PC-9 (cell line): ENCODE measurements at regions not wholly inside any gene's neighbourhood (a gene's known extent, or its start where the extent isn't known, plus 50 kb on each side); places are given as distances from the start of the nearest gene placed in this dataset.

Source experiments
- BruUV-seq: library from RNA; stranded (reverse); fragments of 400-500 nt; replicated peaks from 2 replicates; lab custom pipeline; 2021; lab: Mats Ljungman, UMichigan
- CTCF ChIA-PET: fragments of 300-600 bp; sonication (Branson Sonifier 250); formaldehyde crosslinking; loops from one replicate; lab custom pipeline; 2022; ENCODE audit warnings: antibody characterized with exemption; lab: Charles Lee
- POLR2A ChIA-PET: fragments of 300-600 bp; sonication (Branson Sonifier 250); formaldehyde crosslinking; loops from one replicate; lab custom pipeline; 2022; ENCODE audit warnings: antibody characterized with exemption; ENCODE audit not compliant: unreplicated experiment; lab: Charles Lee
- DNase-seq, 2 experiments: peaks; one replicate each; pipeline versions ENCODE4 v3.0.0 to v3.0.0-alpha.2; 2015 to 2022; ENCODE audit warnings: mixed read lengths in 1 of 2
- H2AFZ ChIP-seq: fragments of 200-600 bp; sonication (generic); 2 replicates; pipeline ENCODE4 v1.8.1; 2017; ENCODE audit warnings: antibody characterized with exemption
- H3F3A ChIP-seq: fragments of 200-600 bp; sonication (generic); 2 replicates; pipeline ENCODE4 v1.8.1; 2017; ENCODE audit warnings: antibody characterized with exemption, mild to moderate bottlenecking, low read depth; ENCODE audit not compliant: insufficient read depth
- H3K27ac ChIP-seq: fragments of 200-600 bp; sonication (generic); 2 replicates; pipeline ENCODE4 v1.6.1; 2016; ENCODE audit warnings: mixed run types
- H3K27me3 ChIP-seq: fragments of 200-600 bp; sonication (generic); 2 replicates; pipeline ENCODE4 v1.6.1; 2016; ENCODE audit warnings: low read depth, mixed run types; ENCODE audit not compliant: insufficient read depth
- H3K36me3 ChIP-seq: fragments of 200-600 bp; sonication (generic); 2 replicates; pipeline ENCODE4 v1.6.1; 2016; ENCODE audit warnings: low read depth, mixed run types
- H3K4me1 ChIP-seq: fragments of 200-600 bp; sonication (generic); replicated peaks from 2 replicates; pipeline ENCODE4 v1.6.1; 2016; ENCODE audit warnings: mixed run types; ENCODE audit not compliant: insufficient read depth
- H3K4me2 ChIP-seq: fragments of 200-600 bp; sonication (generic); 2 replicates; pipeline ENCODE4 v1.6.1; 2017; ENCODE audit warnings: mixed run types
- H3K4me3 ChIP-seq: fragments of 200-600 bp; sonication (generic); 2 replicates; pipeline ENCODE4 v1.6.1; 2016; ENCODE audit warnings: mixed run types
- H3K79me2 ChIP-seq: fragments of 200-600 bp; sonication (generic); 2 replicates; pipeline ENCODE4 v1.6.1; 2017; ENCODE audit warnings: low read depth, mixed run types
- H3K9me2 ChIP-seq: fragments of 200-600 bp; sonication (generic); 2 replicates; pipeline ENCODE4 v1.8.1; 2017; ENCODE audit warnings: mild to moderate bottlenecking; ENCODE audit not compliant: insufficient read depth
- H3K9me3 ChIP-seq: fragments of 200-600 bp; sonication (generic); 2 replicates; pipeline ENCODE4 v1.8.1; 2016; ENCODE audit warnings: low read depth; ENCODE audit not compliant: insufficient read depth
- H4K20me1 ChIP-seq: fragments of 200-600 bp; sonication (generic); 2 replicates; pipeline ENCODE4 v1.8.1; 2017; ENCODE audit not compliant: insufficient read depth
- CTCF ChIP-seq: fragments of 200-600 bp; sonication (generic); conservative IDR thresholded peaks from 2 replicates; pipeline ENCODE4 v1.6.1; 2017; ENCODE audit warnings: mixed run types, antibody characterized with exemption, mild to moderate bottlenecking, moderate library complexity
- EZH2 ChIP-seq: fragments of 200-600 bp; sonication (generic); IDR thresholded peaks from 2 replicates; pipeline ENCODE4 v1.8.0; 2017; ENCODE audit warnings: antibody characterized with exemption, low read depth
- intact Hi-C: fragments of 100-400 bp; cut with micrococcal nuclease; formaldehyde crosslinking; loops from one replicate; pipeline ENCODE4 v1.10.0; 2022; ENCODE audit not compliant: unreplicated experiment

- DNase-seq: no peak
- no peak overlapping the region for H3K4me2 ChIP-seq
- ChIA-PET CTCF (interaction anchor here (0.5 kb wide), 1 partner anchor 74 kb away, joined by 3 read pairs; no protein-coding TSS in a partner anchor), POLR2A (no interaction called here)
- no peaks in the 10 kb centered on the region for H4K20me1 ChIP-seq
- H3K9me2 ChIP-seq: no peaks in the 10 kb centered on the region
- no peaks in the 10 kb centered on the region for H3F3A ChIP-seq
- intact Hi-C loops: no loop called here
- H3K4me1 ChIP-seq: no peaks in the 10 kb centered on the region
- H3K79me2 ChIP-seq: no peaks in the 10 kb centered on the region
- TF ChIP-seq CTCF: no peak
- no peak for TF ChIP-seq EZH2
- no peaks in the 10 kb centered on the region for H3K9me3 ChIP-seq
- no peaks in the 10 kb centered on the region for H3K36me3 ChIP-seq
- H3K27ac ChIP-seq: no peak overlapping the region
- H3K4me3 ChIP-seq: no peak overlapping the region
- BruUV-seq: no TSS peak
- peaks cover 16% of the 10 kb centered on the region; the same call in 1 of the 2 replicates for H3K27me3 ChIP-seq
- no peak overlapping the region for H2AFZ ChIP-seq
Measured at GRCh38 chr16:26806657-26807056, 260.1 kb upstream of the C16orf82 start.

GRCh38 chr16:26809461-26809860 is 257.3 kb upstream of the C16orf82 start:
- H3K36me3 ChIP-seq: no peaks in the 10 kb centered on the region
- H3K27me3 ChIP-seq: peaks cover 16% of the 10 kb centered on the region; the same call in 1 of the 2 replicates
- no TSS peak for BruUV-seq
- DNase-seq: no peak
- no peak overlapping the region for H3K27ac ChIP-seq
- no peaks in the 10 kb centered on the region for H3K79me2 ChIP-seq
- TF ChIP-seq CTCF (no peak), EZH2 (no peak)
- no peaks in the 10 kb centered on the region for H3K9me3 ChIP-seq
- H3K4me3 ChIP-seq: no peak overlapping the region
- H3K9me2 ChIP-seq: no peaks in the 10 kb centered on the region
- POLR2A ChIA-PET: no interaction called here
- H3K4me1 ChIP-seq: no peaks in the 10 kb centered on the region
- H2AFZ ChIP-seq: no peak overlapping the region
- CTCF ChIA-PET: no interaction called here
- H3K4me2 ChIP-seq: no peak overlapping the region
- H4K20me1 ChIP-seq: no peaks in the 10 kb centered on the region
- intact Hi-C loops: no loop called here
- H3F3A ChIP-seq: 0 out of 2 replicates have a peak, but pooled peaks cover 5% of the 10 kb centered on the region

- intact Hi-C loops: no loop called here
- no peak for DNase-seq
- Histone ChIP-seq H3F3A (0 out of 2 replicates have a peak, but pooled peaks cover 5% of the 10 kb centered on the region), H4K20me1 (no peaks in the 10 kb centered on the region), H3K4me3 (no peak overlapping the region), H3K4me2 (no peak overlapping the region), H3K27me3 (no peaks in the 10 kb centered on the region), H3K9me2 (no peaks in the 10 kb centered on the region), H2AFZ (no peak overlapping the region), H3K9me3 (no peaks in the 10 kb centered on the region), H3K36me3 (no peaks in the 10 kb centered on the region), H3K27ac (no peak overlapping the region), H3K4me1 (0 out of 2 replicates have a peak, but pooled peaks cover 10% of the 10 kb centered on the region), H3K79me2 (no peaks in the 10 kb centered on the region)
- ChIA-PET CTCF (no interaction called here), POLR2A (no interaction called here)
- no peak for TF ChIP-seq EZH2
- TF ChIP-seq CTCF: no peak
- no TSS peak for BruUV-seq
Measured at GRCh38 chr16:26816266-26816665, 250.5 kb upstream of the C16orf82 start.
